HEK293T (cell line): ENCODE measurements at regions not wholly inside any gene's neighbourhood (a gene's known extent, or its start where the extent isn't known, plus 50 kb on each side); places are given as distances from the start of the nearest gene placed in this dataset.

Experiments
- ARNT ChIP-seq: fragments of 450-650 bp; IDR thresholded peaks from 2 replicates; pipeline ENCODE4 v1.6.1; 2017; ENCODE audit warnings: mild to moderate bottlenecking
- BHLHE40 ChIP-seq: fragments of 450-650 bp; IDR thresholded peaks from 2 replicates; pipeline ENCODE4 v1.6.1; 2016; ENCODE audit warnings: mild to moderate bottlenecking, moderate library complexity, borderline replicate concordance
- CTBP1 ChIP-seq: fragments of 450-650 bp; IDR thresholded peaks from 2 replicates; pipeline ENCODE4 v1.6.1; 2016; ENCODE audit warnings: borderline replicate concordance
- ELF4 ChIP-seq: fragments of 450-650 bp; IDR thresholded peaks from 2 replicates; pipeline ENCODE4 v1.6.1; 2017; ENCODE audit warnings: antibody characterized with exemption
- FOXA1 ChIP-seq: fragments of 450-650 bp; IDR thresholded peaks from 2 replicates; pipeline ENCODE4 v1.6.1; 2016; ENCODE audit warnings: mild to moderate bottlenecking
- FOXM1 ChIP-seq: fragments of 450-650 bp; IDR thresholded peaks from 2 replicates; pipeline ENCODE4 v1.6.1; 2017; ENCODE audit warnings: mild to moderate bottlenecking, borderline replicate concordance
- LEF1 ChIP-seq: fragments of 450-650 bp; IDR thresholded peaks from 2 replicates; pipeline ENCODE4 v1.6.1; 2017; ENCODE audit warnings: mild to moderate bottlenecking, borderline replicate concordance
- SP1 ChIP-seq: fragments of 450-650 bp; IDR thresholded peaks from 2 replicates; pipeline ENCODE4 v1.6.1; 2017
- SUZ12 ChIP-seq: fragments of 450-650 bp; IDR thresholded peaks from 2 replicates; pipeline ENCODE4 v1.6.1; 2016; ENCODE audit warnings: mild to moderate bottlenecking
- TARDBP ChIP-seq: fragments of 450-650 bp; IDR thresholded peaks from 2 replicates; pipeline ENCODE4 v1.6.1; 2016
- ZNF384 ChIP-seq: fragments of 450-650 bp; IDR thresholded peaks from 2 replicates; pipeline ENCODE4 v1.6.1; 2016

DNA sequence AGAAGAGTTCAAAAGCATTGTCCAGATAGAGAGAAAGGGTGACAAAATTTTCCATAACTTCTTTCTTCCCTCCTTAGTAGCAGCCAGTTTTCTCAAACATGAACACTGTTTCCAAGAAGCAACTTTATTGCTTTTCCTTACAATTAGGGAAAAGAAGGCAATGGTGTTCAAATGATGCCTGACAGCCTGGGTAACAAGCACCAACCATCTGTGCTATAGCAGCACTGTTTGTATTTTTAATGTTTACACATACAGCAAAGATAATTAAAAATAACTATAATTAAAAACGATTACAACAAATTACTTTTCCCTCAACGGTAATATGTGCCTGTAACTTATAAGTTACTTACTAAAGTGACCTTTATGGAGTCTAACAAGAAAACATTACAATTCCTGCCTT lies 450.6 kb upstream of the LMO3 start:
- TF ChIP-seq SP1 (no peak), SUZ12 (no peak), CTBP1 (no peak), ELF4 (no peak), BHLHE40 (no peak), TARDBP (no peak), LEF1 (no peak), ZNF384 (no peak), FOXA1 (no peak), ARNT (no peak), FOXM1 (no peak)
